ENCODE measurements at regions not wholly inside any gene's neighbourhood (a gene's known extent, or its start where the extent isn't known, plus 50 kb on each side); places are given as distances from the start of the nearest gene placed in this dataset.

- TF ChIP-seq SMAD5 (IDR thresholded peaks at IDR 0.05; ENCODE audit: low read depth) (no peak), SIX5 (IDR thresholded peaks at IDR 0.05; ENCODE audit: low read depth, low read length, severe bottlenecking) (no peak)
Measured at GRCh38 chr20:56943946-56944945, 315.1 kb downstream of the TFAP2C start (continued).

- no peak overlapping the region for H3K27ac ChIP-seq (ENCODE audit: control insufficient read depth, insufficient read depth)
- SMC1A ChIA-PET (ENCODE audit: uncharacterized antibody, unreplicated experiment): interaction anchor here (0.6 kb wide), 1 partner anchor 11 kb away, joined by 3 read pairs; no protein-coding TSS in a partner anchor
- H3K27me3 ChIP-seq (replicated peaks in 1 of 2; ENCODE audit: control insufficient read depth in 2 of 2, insufficient read depth in 2 of 2, low read length in 1 of 2): peaks cover 0 to 5% of the 10 kb centered on the region in 2 experiments; a peak in 2 of 4 replicates
- in situ Hi-C loops (cut with MboI) (no loop called here), intact Hi-C loops (cut with micrococcal nuclease; ENCODE audit: unreplicated experiment) (no loop called here)
- H3K4me1 ChIP-seq (ENCODE audit: control insufficient read depth, insufficient read depth, low read length): no peaks in the 10 kb centered on the region
- no peaks in the 10 kb centered on the region for H3K9me3 ChIP-seq (replicated peaks; ENCODE audit: control insufficient read depth, insufficient read depth, low read length)
- no TSS peak for BruUV-seq (replicated peaks)
- H3K36me3 ChIP-seq (ENCODE audit: control insufficient read depth in 2 of 2, insufficient read depth in 2 of 2, low read length in 1 of 2): no peaks in the 10 kb centered on the region
- RAD21 ChIA-PET (ENCODE audit: unreplicated experiment): no interaction called here
- no peak overlapping the region for H3K4me3 ChIP-seq
- no peaks in the 10 kb centered on the region for H4K20me1 ChIP-seq (ENCODE audit: control insufficient read depth, insufficient read depth)
- TF ChIP-seq RAD21 (IDR thresholded peaks at IDR 0.05; ENCODE audit: insufficient read depth, low read depth, low read length) (no peak), ATF3 (IDR thresholded peaks at IDR 0.05; ENCODE audit: borderline replicate concordance, extremely low read depth, low read depth, low read length) (no peak), NFYA (IDR thresholded peaks at IDR 0.05; ENCODE audit: borderline replicate concordance, low read depth, low read length) (no peak)
- no peak overlapping the region for H2AFZ ChIP-seq (ENCODE audit: control insufficient read depth, low read depth, low read length)
- POLR2A ChIA-PET: no interaction called here
- DNase-seq (ENCODE audit: low read depth, low spot score) (no peak), ATAC-seq (no peak), FAIRE-seq (no peak)
- CTCF ChIA-PET: no interaction called here
- H3K4me2 ChIP-seq (ENCODE audit: control insufficient read depth, insufficient read depth): no peak overlapping the region
- no peak overlapping the region for H3K9ac ChIP-seq (ENCODE audit: control insufficient read depth, insufficient read depth, low read length)
- no peaks in the 10 kb centered on the region for H3K79me2 ChIP-seq (ENCODE audit: control insufficient read depth, insufficient read depth, low read length)
- 44% methylated on average over 5 of the region's 5 CpGs for WGBS (ENCODE audit: insufficient coverage, insufficient replicate concordance, low lambda C conversion rate, missing lambda C conversion rate)
Measured at GRCh38 chr20:56945057-56945456, 316.0 kb downstream of the TFAP2C start.
